Stimulated activated CD8-positive, alpha-beta memory T cell treated with anti-CD3 and anti-CD28 coated beads, Interleukin-4, amount 100 ng/mL, for 24 hours (primary cell): ENCODE measurements at regions not wholly inside any gene's neighbourhood (a gene's known extent, or its start where the extent isn't known, plus 50 kb on each side); places are given as distances from the start of the nearest gene placed in this dataset.
"Not testable (repeated sequence)": the region's sequence is repeated elsewhere in the genome, so short reads cannot be mapped to it uniquely, and the experiment has no call there.

Experiments used
- DNase-seq: peaks from one replicate; pipeline ENCODE4 v3.0.0-alpha.2; 2020; ENCODE audit warnings: low read depth

DNA sequence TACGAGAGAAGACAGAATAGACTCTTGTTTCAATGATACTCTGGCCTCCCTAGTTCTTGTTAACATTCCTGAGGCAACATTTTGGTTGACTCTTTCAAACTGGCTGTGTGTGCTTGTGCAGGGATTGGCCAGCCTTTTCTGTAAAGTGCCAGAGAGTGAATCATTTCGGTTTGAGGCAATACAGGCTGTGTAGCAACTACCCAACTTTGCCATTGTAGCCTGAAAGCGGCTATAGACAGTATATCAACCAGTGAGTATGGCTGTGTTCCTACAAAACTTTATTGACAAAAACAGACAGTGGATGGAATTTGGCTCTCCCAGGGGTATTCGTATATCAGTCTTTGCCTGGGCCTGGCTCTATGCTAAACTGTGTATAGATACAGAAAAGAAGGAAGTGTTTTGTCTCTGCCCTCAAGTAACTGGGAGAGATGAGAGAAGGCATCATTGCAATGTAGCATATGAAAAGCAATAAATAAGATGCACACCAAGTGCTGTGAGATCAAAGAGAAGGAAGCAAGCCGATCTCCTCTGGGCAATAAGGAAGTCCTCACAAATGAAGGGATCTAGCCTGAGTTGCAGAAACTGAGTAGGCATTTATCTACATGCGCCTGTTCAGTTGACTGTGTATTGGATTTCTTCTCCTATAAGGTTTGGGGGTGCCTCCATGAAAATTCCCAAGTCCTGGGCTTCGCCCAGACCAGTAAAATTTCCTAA is 568.0 kb upstream of the KLF4 start:
- DNase-seq, result no peak

- no peak for DNase-seq
Observed at GRCh38 chr9:108056805-108057386, 567.3 kb upstream of the KLF4 start.

DNA sequence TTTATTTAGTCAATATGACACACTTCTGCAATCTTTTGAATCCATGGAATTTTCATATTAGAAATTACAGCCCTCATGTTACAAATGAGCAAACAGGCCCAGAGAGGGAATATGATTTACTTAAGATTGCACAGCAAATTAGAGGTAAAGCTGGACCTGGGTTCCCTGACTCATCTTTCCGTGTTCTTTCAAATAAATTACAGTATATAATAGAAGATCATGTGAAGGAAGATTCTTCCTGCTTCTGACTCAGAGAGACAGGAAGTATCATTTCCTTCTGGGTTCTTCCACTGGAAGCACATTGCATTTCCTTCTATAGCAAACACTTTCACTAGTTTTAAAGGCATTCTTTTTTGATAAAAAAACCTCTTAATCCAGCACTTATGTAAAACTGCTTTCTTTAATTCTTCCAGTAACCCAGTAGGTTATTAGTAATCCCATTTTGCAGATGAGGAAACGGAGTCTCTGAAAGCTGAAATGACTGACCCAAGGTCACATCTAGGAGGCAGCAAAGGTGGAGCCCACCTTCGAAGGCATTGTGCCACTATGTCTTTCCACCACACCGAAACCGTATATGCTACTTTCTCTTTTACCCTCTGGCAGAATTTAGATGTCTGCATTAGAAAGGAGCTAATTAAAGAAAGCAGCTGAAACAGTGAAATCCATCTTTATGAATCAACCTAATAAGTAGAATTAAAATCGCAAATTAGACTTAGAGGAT is 566.7 kb upstream of the KLF4 start:
- DNase-seq, result no peak

DNA sequence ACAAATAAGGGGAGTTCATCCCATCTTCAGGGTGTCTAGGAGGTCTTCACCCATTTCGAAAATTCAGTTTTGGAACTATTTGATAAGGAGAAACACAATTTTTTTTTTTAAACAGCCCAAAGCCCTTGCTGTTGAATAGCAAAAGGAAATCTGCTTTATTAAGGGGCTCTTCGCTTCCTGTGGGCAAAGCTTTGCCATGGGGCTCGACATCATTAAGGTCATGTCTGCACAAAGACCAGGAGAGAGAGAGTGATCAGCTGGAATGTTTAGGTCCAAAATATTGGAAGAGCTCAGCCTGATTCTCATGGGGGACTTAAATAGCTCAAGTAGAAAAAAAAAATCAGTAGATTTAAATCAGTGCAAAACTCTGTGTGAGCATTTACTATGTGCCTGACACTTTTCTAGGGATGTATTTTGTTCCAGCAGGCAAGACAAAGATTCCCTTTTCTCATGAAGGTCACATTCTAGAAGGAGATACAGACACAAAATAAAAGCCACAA is 564.6 kb upstream of the KLF4 start:
- DNase-seq, result no peak

- no peak for DNase-seq
Observed at GRCh38 chr9:108053555-108054061, 564.0 kb upstream of the KLF4 start.

DNA sequence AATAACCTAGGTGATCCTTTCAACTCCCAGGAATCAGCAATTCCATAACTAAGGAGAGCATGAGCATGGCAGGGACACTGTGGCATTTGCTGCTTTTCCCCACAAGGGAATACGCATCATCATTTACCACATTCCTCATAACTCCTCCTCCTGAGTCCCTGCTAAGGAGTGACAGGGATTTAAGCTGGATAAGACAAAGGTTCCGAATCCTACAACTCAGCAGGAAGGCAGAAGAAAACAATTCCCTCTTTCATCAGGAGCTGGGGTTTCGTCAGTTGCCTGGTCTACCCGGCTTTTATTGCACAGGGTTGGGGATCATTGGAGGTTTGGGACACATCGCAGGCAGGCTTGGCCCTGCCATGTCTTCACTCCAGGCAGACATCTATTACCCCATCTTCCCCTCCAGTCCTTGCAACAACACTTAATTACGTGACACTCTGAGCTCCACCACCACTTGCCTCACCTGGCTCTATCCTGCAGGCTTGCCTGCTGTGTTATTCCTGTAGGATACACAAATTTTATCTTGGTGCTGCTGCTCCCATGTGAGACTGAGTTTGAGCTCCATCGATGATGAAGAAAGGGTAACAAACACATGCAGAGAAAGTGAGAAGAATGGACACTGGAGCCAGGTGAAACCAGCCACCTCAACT is 563.0 kb upstream of the KLF4 start:
- no peak for DNase-seq

- no peak for DNase-seq
Observed at GRCh38 chr9:108050894-108051293, 561.3 kb upstream of the KLF4 start.

DNA sequence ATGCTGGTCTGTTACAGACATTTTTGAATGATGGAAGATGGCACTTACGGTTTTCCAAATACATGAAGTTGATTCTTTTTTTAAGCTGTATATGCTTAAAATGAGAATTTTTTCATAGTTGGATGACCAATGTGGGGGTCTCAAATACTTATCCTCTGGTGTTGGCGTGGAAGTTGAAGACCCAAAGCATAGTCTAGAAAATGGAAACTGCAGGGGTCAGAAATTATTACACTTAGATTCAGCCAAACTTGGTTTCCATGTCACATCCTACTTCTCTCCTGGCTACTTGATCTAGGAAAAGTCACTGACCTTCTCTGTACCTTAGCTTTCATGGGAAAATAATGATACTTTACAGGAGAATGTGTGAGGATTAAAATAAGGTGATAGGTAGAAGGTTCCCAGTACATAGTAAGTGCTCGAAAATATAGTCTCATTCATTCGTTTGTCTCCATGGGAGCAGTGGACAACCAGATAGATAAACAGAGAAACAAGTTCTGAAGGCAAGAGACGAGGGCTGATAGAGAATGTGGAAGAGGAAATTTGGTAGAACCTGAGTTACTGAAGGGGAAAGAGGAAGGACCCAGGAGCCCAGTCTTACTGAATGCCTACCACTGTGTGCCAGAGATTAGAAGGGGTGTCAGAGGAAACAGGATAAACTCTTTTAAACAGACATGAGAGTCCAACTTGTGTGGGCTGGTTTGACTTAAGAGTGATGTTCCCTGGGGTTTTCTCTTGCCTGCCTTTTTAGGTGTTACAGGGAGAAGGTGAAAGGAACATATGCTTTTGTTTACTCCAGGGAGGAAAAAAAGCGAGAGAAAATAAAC is 560.3 kb upstream of the KLF4 start:
- no peak for DNase-seq

DNA sequence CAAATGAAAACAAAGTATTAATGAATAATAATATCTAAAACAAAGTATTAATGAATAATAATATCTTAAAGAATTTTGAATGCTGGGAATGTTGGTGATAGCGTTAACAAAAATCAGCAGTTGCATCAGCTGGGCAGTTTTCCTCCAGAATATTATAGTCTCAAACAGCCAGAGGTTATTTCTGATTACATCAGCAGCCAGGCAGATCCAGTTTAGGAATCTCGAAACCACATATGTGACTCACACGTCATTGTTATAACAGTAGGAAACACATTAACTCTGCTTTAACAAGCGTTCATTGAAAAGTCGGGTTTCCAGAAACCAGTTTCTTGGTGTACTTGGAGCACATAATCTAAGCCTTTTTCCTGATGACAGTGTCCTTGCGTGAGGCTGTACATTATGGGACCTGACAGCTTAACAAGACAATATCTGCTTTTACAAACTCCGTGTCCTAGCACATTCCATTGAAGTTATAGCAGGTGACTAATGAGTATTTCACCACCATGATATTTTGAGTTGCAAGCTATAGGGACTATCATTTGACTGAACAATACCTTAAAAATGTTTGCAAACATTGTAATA is 559.5 kb upstream of the KLF4 start:
- no peak for DNase-seq

GRCh38 chr9:108048406-108049025 is 558.9 kb upstream of the KLF4 start:
- no peak for DNase-seq

- not testable (repeated sequence) for DNase-seq
Observed at GRCh38 chr9:108047777-108048176, 558.2 kb upstream of the KLF4 start.

DNA sequence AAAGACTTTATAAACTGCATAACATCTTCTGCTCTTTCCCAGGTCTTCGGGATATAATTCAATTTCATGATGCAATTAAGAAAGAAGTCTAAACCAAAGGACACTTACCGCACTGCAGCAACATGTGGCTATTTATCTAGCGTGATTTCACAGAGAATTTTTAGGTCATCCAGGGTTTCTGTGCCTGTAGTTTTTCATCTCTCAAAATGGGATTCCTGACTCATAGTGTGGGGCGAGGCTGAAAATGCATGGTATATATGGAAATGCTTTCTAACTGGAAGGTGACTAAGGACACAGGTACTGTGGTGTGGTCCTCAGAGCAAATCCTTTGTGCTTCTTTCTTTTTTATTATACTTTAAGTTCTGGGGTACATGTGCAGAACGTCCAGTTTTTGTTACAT is 557.7 kb upstream of the KLF4 start:
- DNase-seq, result no peak

- no peak for DNase-seq
Observed at GRCh38 chr9:108045851-108046250, 556.3 kb upstream of the KLF4 start.

GRCh38 chr9:108043585-108043984 is 554.0 kb upstream of the KLF4 start:
- no peak for DNase-seq

- no peak for DNase-seq
Observed at GRCh38 chr9:108041551-108041950, 552.0 kb upstream of the KLF4 start.

DNA sequence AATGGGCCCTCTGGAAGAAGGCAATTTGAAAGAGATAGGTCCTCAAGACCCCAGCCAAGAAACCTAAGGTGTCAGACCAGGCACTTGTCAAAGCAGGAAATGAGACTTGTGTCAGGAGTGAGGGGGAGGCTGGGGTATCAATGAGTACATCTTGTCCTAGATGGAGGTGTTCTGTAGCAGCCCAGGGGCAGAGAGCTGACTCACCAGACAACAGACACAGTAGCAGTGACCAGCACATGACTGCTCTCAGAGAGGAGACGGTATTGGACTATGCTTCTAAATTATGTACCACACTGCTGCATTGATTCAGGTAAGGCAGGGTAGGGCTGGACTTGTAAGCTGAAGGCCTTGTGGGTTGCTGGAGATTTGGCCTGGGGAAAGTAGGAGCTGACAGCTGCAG is 551.2 kb upstream of the KLF4 start:
- no peak for DNase-seq

DNA sequence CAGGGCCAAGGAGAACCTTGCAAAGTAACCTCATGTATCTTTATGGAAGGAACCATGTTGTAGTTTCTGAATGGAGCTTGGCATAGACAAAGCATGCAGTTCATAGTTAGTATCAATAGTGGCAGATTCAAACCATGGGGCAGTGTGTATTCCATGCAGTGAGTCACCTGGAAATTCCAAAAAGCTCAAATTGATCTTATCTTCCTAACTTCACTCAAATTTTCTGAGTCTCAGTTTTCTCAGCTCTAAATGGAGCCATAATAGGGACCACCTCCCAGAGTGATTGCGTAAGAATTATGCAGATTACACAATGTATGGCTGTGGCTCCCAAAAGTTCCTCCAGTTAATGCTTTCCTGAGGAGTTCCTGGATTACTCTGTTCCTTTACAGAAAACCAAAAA is 549.9 kb upstream of the KLF4 start:
- DNase-seq, result no peak

GRCh38 chr9:108039012-108039411 is 549.4 kb upstream of the KLF4 start:
- no peak for DNase-seq

DNA sequence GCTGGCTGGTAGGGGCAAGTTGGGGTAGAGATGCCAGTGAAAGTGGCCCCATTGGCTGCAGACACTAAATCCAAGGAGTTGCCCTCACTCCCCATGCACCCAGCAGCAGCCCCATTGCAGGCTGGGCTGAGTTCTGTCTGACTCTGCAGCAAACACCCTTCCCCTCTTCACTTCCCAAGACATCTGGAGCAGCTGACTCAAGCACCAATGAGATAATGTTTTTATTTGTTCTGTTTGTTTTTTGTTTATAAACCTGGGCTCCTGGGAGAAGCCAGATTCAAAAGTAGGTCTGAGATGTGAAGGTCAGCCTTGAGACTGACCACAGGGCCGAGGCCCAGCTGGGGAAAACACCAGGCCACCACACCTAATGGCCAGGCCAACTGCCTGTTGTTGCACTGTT is 545.9 kb upstream of the KLF4 start:
- DNase-seq, result no peak
